Neuronal stem cell (in vitro differentiated cells): ENCODE measurements at regions not wholly inside any gene's neighbourhood (a gene's known extent, or its start where the extent isn't known, plus 50 kb on each side); places are given as distances from the start of the nearest gene placed in this dataset.
"Not testable (repeated sequence)": the region's sequence is repeated elsewhere in the genome, so short reads cannot be mapped to it uniquely, and the experiment has no call there.

Experiments used
- DNase-seq: peaks from one replicate; pipeline ENCODE4 v3.0.0-alpha.2; 2013; ENCODE audit warnings: low spot score
- H2AFZ ChIP-seq: one replicate; pipeline ENCODE4 v1.6.1; 2013; ENCODE audit warnings: mild to moderate bottlenecking, low read length, inconsistent platforms
- H2AK5ac ChIP-seq: 2 replicates; pipeline ENCODE4 v1.6.1; 2013; ENCODE audit warnings: low read depth, mild to moderate bottlenecking, inconsistent platforms, low read length, moderate library complexity, mixed read lengths
- H2BK120ac ChIP-seq: 2 replicates; pipeline ENCODE4 v1.6.1; 2013; ENCODE audit warnings: low read depth, mild to moderate bottlenecking, inconsistent platforms, low read length, moderate library complexity, mixed read lengths
- H2BK12ac ChIP-seq: one replicate; pipeline ENCODE4 v1.6.1; 2013; ENCODE audit warnings: low read length, inconsistent platforms
- H2BK15ac ChIP-seq: 2 replicates; pipeline ENCODE4 v1.6.1; 2013; ENCODE audit warnings: mild to moderate bottlenecking, low read length, inconsistent platforms, mixed read lengths
- H2BK5ac ChIP-seq: one replicate; pipeline ENCODE4 v1.6.1; 2013; ENCODE audit warnings: inconsistent platforms, mild to moderate bottlenecking, low read length, moderate library complexity
- H3K14ac ChIP-seq: one replicate; pipeline ENCODE4 v1.6.1; 2013; ENCODE audit warnings: low read length, inconsistent platforms
- H3K18ac ChIP-seq: 2 replicates; pipeline ENCODE4 v1.6.1; 2013; ENCODE audit warnings: low read length, inconsistent platforms
- H3K23ac ChIP-seq: 2 replicates; pipeline ENCODE4 v1.6.1; 2013; ENCODE audit warnings: low read depth, mild to moderate bottlenecking, mixed read lengths, low read length, inconsistent platforms; ENCODE audit not compliant: poor library complexity
- H3K27ac ChIP-seq: replicated peaks from 3 replicates; pipeline ENCODE4 v1.5.1; 2013; ENCODE audit warnings: low read length, inconsistent platforms
- H3K27me3 ChIP-seq, 3 experiments: 2 replicates each; pipeline ENCODE4 v1.6.1; 2013; ENCODE audit warnings: low read length in 3 of 3, mild to moderate bottlenecking in 2 of 3, inconsistent platforms in 1 of 3, low read depth in 1 of 3, mixed read lengths in 1 of 3, moderate library complexity in 1 of 3; ENCODE audit not compliant: control insufficient read depth in 3 of 3, insufficient read depth in 3 of 3
- H3K36me3 ChIP-seq, 2 donors: replicated peaks in 1 of 2; 2 replicates each; pipeline ENCODE4 v1.6.1; 2013; ENCODE audit warnings: low read length in 2 of 2; ENCODE audit not compliant: control insufficient read depth in 2 of 2, insufficient read depth in 2 of 2
- H3K4ac ChIP-seq: 2 replicates; pipeline ENCODE4 v1.6.1; 2013; ENCODE audit warnings: inconsistent platforms, mild to moderate bottlenecking, low read length, moderate library complexity
- H3K4me1 ChIP-seq, 2 donors: 1 replicate in 1 of 2; 2 replicates in 1 of 2; pipeline ENCODE4 v1.6.1; 2013; ENCODE audit warnings: low read length in 2 of 2, low read depth in 1 of 2; ENCODE audit not compliant: control insufficient read depth in 2 of 2, insufficient read depth in 1 of 2
- H3K4me2 ChIP-seq: one replicate; pipeline ENCODE4 v1.6.1; 2013; ENCODE audit warnings: mild to moderate bottlenecking, low read length, inconsistent platforms; ENCODE audit not compliant: insufficient read depth, poor library complexity, severe bottlenecking
- H3K4me3 ChIP-seq, 2 donors: 2 replicates each; pipeline ENCODE4 v1.5.1; 2013; ENCODE audit warnings: low read length in 2 of 2, mild to moderate bottlenecking in 2 of 2, inconsistent platforms in 1 of 2, moderate library complexity in 1 of 2
- H3K79me1 ChIP-seq: one replicate; pipeline ENCODE4 v1.6.1; 2013; ENCODE audit warnings: low read depth, mild to moderate bottlenecking, inconsistent platforms, low read length, moderate library complexity
- H3K9ac ChIP-seq: one replicate; pipeline ENCODE4 v1.6.1; 2013; ENCODE audit warnings: mild to moderate bottlenecking, low read depth, low read length, inconsistent platforms; ENCODE audit not compliant: poor library complexity
- H3K9me3 ChIP-seq, 2 donors: replicated peaks in 1 of 2; 2 replicates each; pipeline versions ENCODE3 to v1.6.1; 2013; ENCODE audit warnings: low read length in 2 of 2, mild to moderate bottlenecking in 2 of 2, inconsistent platforms in 1 of 2, low read depth in 1 of 2, mixed read lengths in 1 of 2, moderate library complexity in 1 of 2; ENCODE audit not compliant: control insufficient read depth in 2 of 2, insufficient read depth in 1 of 2
- H4K8ac ChIP-seq: one replicate; pipeline ENCODE4 v1.6.1; 2013; ENCODE audit warnings: low read depth, mild to moderate bottlenecking, inconsistent platforms, low read length, moderate library complexity
- H4K91ac ChIP-seq: one replicate; pipeline ENCODE4 v1.6.1; 2013; ENCODE audit warnings: low read length, low read depth, mild to moderate bottlenecking, inconsistent platforms; ENCODE audit not compliant: poor library complexity
- WGBS, 2 donors: extraction: QIAGEN DNeasy Blood & Tissue Kit; methylation state at CpG; one replicate each; pipeline ENCODE4 v1.1.7; 2013; ENCODE audit warnings: missing lambda C conversion rate in 2 of 2, mixed read lengths in 1 of 2; ENCODE audit not compliant: insufficient read length in 2 of 2, insufficient replicate concordance in 1 of 2; ENCODE audit errors: extremely low coverage in 2 of 2; 5-methylcytosine and 5-hydroxymethylcytosine counted together

GRCh38 chr14:105740961-105741360 lies 214.6 kb downstream of the TMEM121 start:
- not testable (repeated sequence) for DNase-seq, H3K4ac ChIP-seq, H2BK12ac ChIP-seq, H3K36me3 ChIP-seq, H3K4me2 ChIP-seq, H4K8ac ChIP-seq, H2BK5ac ChIP-seq, H4K91ac ChIP-seq, H3K4me3 ChIP-seq, H2BK120ac ChIP-seq, H3K23ac ChIP-seq, H2AFZ ChIP-seq, H3K27ac ChIP-seq, H2AK5ac ChIP-seq, H3K14ac ChIP-seq, H3K79me1 ChIP-seq, H2BK15ac ChIP-seq, H3K9ac ChIP-seq, H3K18ac ChIP-seq, H3K4me1 ChIP-seq
- no CpG with 5 or more reads among the region's 14 CpGs for WGBS, 2 donors
- Histone ChIP-seq H3K27me3 (peaks cover 0 to 21% (median 0%) of the 10 kb centered on the region in 3 experiments), H3K9me3 (peaks cover 0 to 20% of the 10 kb centered on the region in 2 donors)

DNA sequence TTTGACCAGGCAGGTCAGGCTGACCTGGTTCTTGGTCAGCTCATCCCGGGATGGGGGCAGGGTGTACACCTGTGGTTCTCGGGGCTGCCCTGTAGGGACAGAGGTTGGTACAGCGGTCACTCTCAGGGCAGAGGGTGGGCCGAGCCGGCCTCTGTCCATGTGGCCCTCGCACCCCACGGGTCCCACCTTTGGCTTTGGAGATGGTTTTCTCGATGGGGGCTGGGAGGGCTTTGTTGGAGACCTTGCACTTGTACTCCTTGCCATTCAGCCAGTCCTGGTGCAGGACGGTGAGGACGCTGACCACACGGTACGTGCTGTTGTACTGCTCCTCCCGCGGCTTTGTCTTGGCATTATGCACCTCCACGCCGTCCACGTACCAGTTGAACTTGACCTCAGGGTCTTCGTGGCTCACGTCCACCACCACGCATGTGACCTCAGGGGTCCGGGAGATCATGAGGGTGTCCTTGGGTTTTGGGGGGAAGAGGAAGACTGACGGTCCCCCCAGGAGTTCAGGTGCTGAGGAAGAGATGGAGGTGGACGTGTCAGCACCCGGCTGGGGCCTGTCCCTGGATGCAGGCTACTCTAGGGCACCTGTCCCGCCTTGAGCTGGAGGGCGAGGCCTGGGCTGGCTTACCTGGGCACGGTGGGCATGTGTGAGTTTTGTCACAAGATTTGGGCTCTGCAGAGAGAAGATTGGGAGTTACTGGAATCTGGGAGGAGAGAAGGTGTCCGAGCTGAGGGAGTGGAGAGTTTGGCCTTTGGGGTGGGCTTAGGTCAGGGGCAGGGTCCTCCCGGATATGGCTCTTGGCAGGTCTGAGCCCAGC lies 215.5 kb downstream of the TMEM121 start:
- WGBS, 2 donors, result no CpG with 5 or more reads among the region's 29 CpGs
- H3K23ac ChIP-seq, H2AFZ ChIP-seq, H4K91ac ChIP-seq, H2BK15ac ChIP-seq, H3K4me2 ChIP-seq, H3K4me1 ChIP-seq, H4K8ac ChIP-seq, H2AK5ac ChIP-seq, H3K4ac ChIP-seq, H3K27ac ChIP-seq, H3K36me3 ChIP-seq, H2BK12ac ChIP-seq, H3K18ac ChIP-seq, H3K4me3 ChIP-seq, H2BK5ac ChIP-seq, H3K9ac ChIP-seq, DNase-seq, H3K14ac ChIP-seq, H2BK120ac ChIP-seq, H3K79me1 ChIP-seq: not testable (repeated sequence)
- H3K9me3 ChIP-seq, result peaks cover 0 to 22% of the 10 kb centered on the region in 2 donors
- H3K27me3 ChIP-seq, result peaks cover 0 to 21% (median 0%) of the 10 kb centered on the region in 3 experiments

GRCh38 chr14:105742531-105742848 lies 216.1 kb downstream of the TMEM121 start:
- H2BK12ac ChIP-seq, result no peak overlapping the region
- H3K14ac ChIP-seq, result no peak overlapping the region
- H2BK15ac ChIP-seq, result no peak overlapping the region
- no peaks in the 10 kb centered on the region for H3K36me3 ChIP-seq
- no peak overlapping the region for H3K4ac ChIP-seq
- no peak overlapping the region for H2BK120ac ChIP-seq
- H2AK5ac ChIP-seq, result no peak overlapping the region
- no peak overlapping the region for H4K91ac ChIP-seq
- no peak overlapping the region for H4K8ac ChIP-seq
- no peak overlapping the region for H3K9ac ChIP-seq
- H3K23ac ChIP-seq, result no peak overlapping the region
- no peaks in the 10 kb centered on the region for H3K4me1 ChIP-seq
- H3K27ac ChIP-seq, result no peak overlapping the region
- no peak overlapping the region for H2BK5ac ChIP-seq
- WGBS, 2 donors, result no CpG with 5 or more reads among the region's 7 CpGs
- H3K9me3 ChIP-seq, result peaks cover 0 to 20% of the 10 kb centered on the region in 2 donors
- H2AFZ ChIP-seq, result no peak overlapping the region
- H3K27me3 ChIP-seq, result peaks cover 0 to 21% (median 0%) of the 10 kb centered on the region in 3 experiments
- H3K79me1 ChIP-seq, result no peaks in the 10 kb centered on the region
- DNase-seq, result no peak
- no peak overlapping the region for H3K4me2 ChIP-seq
- no peak overlapping the region for H3K4me3 ChIP-seq
- H3K18ac ChIP-seq, result no peak overlapping the region

- H3K4ac ChIP-seq, H3K27ac ChIP-seq, DNase-seq, H2AK5ac ChIP-seq, H4K91ac ChIP-seq, H3K9ac ChIP-seq, H3K4me2 ChIP-seq, H3K18ac ChIP-seq, H3K36me3 ChIP-seq, H2BK120ac ChIP-seq, H3K4me1 ChIP-seq, H3K14ac ChIP-seq, H4K8ac ChIP-seq, H3K23ac ChIP-seq, H2BK15ac ChIP-seq, H3K4me3 ChIP-seq, H2BK5ac ChIP-seq, H2BK12ac ChIP-seq, H2AFZ ChIP-seq, H3K79me1 ChIP-seq: not testable (repeated sequence)
- Histone ChIP-seq H3K9me3 (peaks cover 0 to 17% of the 10 kb centered on the region in 2 donors), H3K27me3 (peaks cover 0 to 17% (median 0%) of the 10 kb centered on the region in 3 experiments)
- no CpG with 5 or more reads among the region's 33 CpGs for WGBS, 2 donors
Measured at GRCh38 chr14:105742904-105743701, 216.7 kb downstream of the TMEM121 start.
